ENCODE measurements at regions not wholly inside any gene's neighbourhood (a gene's known extent, or its start where the extent isn't known, plus 50 kb on each side); places are given as distances from the start of the nearest gene placed in this dataset.

DNA sequence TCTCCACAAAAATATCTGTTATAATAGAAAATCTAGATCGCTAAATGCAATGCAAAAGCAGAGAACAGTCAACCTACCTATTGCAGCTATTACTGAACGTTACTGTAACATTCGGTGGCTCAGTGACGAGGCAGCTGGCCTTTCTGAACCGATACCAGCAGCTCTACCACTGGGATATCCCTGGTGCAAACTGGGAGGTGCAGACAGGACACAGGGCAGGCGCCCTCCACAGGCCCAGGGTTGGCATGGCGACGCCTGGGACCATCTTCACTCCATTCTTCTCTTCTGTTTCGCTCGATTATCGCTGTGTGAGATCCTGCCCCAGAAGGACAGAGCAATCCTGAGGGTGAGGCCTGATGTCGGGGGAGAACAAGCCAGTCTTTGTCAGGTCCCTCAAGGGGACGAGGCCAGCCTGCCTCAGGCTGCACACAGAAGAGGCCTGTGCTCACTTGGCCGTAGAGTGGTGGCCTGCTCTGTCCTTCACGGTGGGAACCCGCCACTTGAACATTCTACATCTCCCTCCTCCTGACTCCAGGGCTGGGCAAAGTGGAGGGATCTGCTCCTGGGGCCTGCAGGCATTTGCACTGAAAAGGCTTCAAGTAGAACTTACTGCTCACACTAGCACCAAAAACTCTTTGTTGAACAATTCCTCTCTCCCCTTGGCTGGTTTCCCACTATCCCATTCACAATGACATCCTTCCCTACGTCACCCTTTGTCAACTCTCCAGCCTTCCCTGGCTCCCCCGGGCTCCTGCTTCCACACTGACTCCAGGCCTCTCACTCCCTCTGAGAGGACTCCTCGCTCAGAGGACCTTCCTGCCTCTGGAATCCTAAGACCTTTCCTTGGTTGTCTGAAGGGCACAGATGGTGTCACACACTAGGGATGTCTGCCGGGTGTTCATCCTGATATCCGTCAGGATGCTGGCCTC is 49.7 kb downstream of the CYRIA start:
- intact Hi-C loops (cut with DNase I; ENCODE audit: low total_unique reads), result no loop called here
- no peak for DNase-seq
- peaks cover 0 to 96% (median 24%) of the 10 kb centered on the region in 6 donors for H3K36me3 ChIP-seq
- peak overlapping the region in 2 of 8 donors; percentile 56 to 70 for H3K27ac ChIP-seq
- H3K4me3 ChIP-seq, result no peak overlapping the region
- H3K4me1 ChIP-seq, result peaks cover 0 to 74% (median 39%) of the 10 kb centered on the region in 6 donors
- no peaks in the 10 kb centered on the region for H3K27me3 ChIP-seq (replicated peaks in 1 of 7)
- H3K9me3 ChIP-seq, result no peaks in the 10 kb centered on the region
- no peak for TF ChIP-seq POLR2A (IDR thresholded peaks at IDR 0.05)
- TF ChIP-seq, protein P1, sequence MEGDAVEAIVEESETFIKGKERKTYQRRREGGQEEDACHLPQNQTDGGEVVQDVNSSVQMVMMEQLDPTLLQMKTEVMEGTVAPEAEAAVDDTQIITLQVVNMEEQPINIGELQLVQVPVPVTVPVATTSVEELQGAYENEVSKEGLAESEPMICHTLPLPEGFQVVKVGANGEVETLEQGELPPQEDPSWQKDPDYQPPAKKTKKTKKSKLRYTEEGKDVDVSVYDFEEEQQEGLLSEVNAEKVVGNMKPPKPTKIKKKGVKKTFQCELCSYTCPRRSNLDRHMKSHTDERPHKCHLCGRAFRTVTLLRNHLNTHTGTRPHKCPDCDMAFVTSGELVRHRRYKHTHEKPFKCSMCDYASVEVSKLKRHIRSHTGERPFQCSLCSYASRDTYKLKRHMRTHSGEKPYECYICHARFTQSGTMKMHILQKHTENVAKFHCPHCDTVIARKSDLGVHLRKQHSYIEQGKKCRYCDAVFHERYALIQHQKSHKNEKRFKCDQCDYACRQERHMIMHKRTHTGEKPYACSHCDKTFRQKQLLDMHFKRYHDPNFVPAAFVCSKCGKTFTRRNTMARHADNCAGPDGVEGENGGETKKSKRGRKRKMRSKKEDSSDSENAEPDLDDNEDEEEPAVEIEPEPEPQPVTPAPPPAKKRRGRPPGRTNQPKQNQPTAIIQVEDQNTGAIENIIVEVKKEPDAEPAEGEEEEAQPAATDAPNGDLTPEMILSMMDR (IDR thresholded peaks at IDR 0.05 in 8 of 11, conservative IDR thresholded peaks at IDR 0.05 in 3 of 11), result no peak
- TF ChIP-seq POLR2AphosphoS5 (IDR thresholded peaks at IDR 0.05), result no peak
- 84 to 96% (median 92%) methylated on average over 21 of the region's 21 CpGs for WGBS, 5 donors

DNA sequence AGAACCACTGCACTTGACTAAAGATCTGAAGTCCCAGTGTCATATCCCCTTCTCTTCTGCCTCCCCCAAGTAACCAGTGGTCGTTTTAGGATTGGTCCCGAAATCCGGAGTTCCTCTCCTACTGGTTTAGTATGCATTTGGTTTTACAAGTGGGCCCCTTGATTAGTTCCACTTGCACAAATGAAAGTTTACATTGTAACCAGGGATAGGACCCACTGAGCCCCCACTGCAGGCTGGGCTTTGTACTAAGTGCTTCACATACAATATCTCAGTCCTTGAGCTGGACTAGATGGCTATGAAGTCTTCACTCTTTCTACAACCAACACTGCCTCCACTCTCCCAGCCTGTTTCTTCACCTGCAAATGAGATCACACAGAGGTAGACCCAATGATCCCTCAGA is 50.4 kb downstream of the CYRIA start:
- Histone ChIP-seq H3K27ac (peak overlapping the region in 1 of 8 donors; percentile 32), H3K9me3 (no peaks in the 10 kb centered on the region), H3K4me3 (no peak overlapping the region), H3K36me3 (peaks cover 0 to 93% (median 21%) of the 10 kb centered on the region in 6 donors), H3K4me1 (peaks cover 0 to 68% (median 38%) of the 10 kb centered on the region in 6 donors), H3K27me3 (replicated peaks in 1 of 7) (no peaks in the 10 kb centered on the region)
- WGBS, 5 donors, result 68 to 93% (median 89%) methylated on average over 3 of the region's 3 CpGs
- no peak for DNase-seq
- intact Hi-C loops (cut with DNase I; ENCODE audit: low total_unique reads), result no loop called here
- TF ChIP-seq, protein P1 (IDR thresholded peaks at IDR 0.05 in 8 of 11, conservative IDR thresholded peaks at IDR 0.05 in 3 of 11), result no peak
- TF ChIP-seq POLR2AphosphoS5 (IDR thresholded peaks at IDR 0.05) (no peak), POLR2A (IDR thresholded peaks at IDR 0.05) (no peak)

DNA sequence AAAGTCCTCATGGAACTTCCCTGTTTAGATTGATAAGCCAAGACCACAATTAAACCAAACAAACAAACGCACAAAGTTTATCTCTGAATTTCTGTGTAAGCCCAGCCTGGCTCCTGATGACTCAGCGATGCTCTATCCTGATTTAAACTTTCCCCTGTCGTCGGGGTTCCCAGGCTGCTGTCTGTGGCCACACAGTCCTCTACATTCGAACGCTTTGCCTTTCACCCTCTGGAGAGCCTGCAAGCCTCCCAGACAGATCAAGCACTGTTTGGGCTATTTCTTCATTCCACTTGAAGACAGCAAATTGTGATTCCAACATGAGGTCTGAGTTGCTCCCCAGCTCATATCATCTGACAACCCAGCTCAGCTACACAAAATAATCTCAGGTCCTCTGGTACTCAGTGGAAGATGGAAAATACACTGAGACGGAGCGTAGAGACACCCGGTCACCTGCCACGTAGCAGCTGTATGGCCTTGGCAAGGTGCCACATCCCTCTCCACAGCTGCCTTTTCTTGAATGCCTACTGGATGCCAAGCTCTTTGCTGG is 51.2 kb downstream of the CYRIA start:
- Histone ChIP-seq H3K27ac (peak overlapping the region in 4 of 8 donors; percentile 1 to 32 (median 20)), H3K27me3 (replicated peaks in 1 of 7) (no peaks in the 10 kb centered on the region), H3K36me3 (peaks cover 0 to 90% (median 17%) of the 10 kb centered on the region in 6 donors), H3K4me3 (no peak overlapping the region), H3K9me3 (no peaks in the 10 kb centered on the region), H3K4me1 (peaks cover 0 to 68% (median 38%) of the 10 kb centered on the region in 6 donors)
- WGBS, 5 donors, result 75 to 79% (median 77%) methylated on average over 8 to 10 of the region's 10 CpGs
- TF ChIP-seq POLR2A (IDR thresholded peaks at IDR 0.05), result no peak
- peak in 1 of 3 donors; percentile 25 for TF ChIP-seq POLR2AphosphoS5 (IDR thresholded peaks at IDR 0.05)
- TF ChIP-seq, protein P1 (IDR thresholded peaks at IDR 0.05 in 8 of 11, conservative IDR thresholded peaks at IDR 0.05 in 3 of 11), result no peak
- intact Hi-C loops (cut with DNase I; ENCODE audit: low total_unique reads), result loop anchor here (5.0 kb wide), 1 partner anchor 143 kb away; no protein-coding TSS in a partner anchor
- DNase-seq, result no peak
